ENCODE measurements at regions not wholly inside any gene's neighbourhood (a gene's known extent, or its start where the extent isn't known, plus 50 kb on each side); places are given as distances from the start of the nearest gene placed in this dataset.
A peak's percentile ranks its signal among the peaks of the same experiment; 100 is the strongest.

- Histone ChIP-seq H2BK120ac (replicated peaks; ENCODE audit: low read depth, low read length) (no peak overlapping the region), H3K9me3 (ENCODE audit: insufficient read depth in 2 of 2, low read depth in 1 of 2, low read length in 1 of 2) (no peaks in the 10 kb centered on the region), H3K27me3 (replicated peaks in 1 of 4; ENCODE audit: control insufficient read depth in 3 of 4, extremely low read depth in 1 of 4, insufficient read depth in 3 of 4, low read length in 3 of 4) (no peaks in the 10 kb centered on the region), H2BK12ac (ENCODE audit: low read depth, low read length) (no peak overlapping the region), H2AK5ac (ENCODE audit: low read depth, low read length) (no peak overlapping the region), H2BK20ac (ENCODE audit: low read length) (no peak overlapping the region), H4K20me1 (replicated peaks in 1 of 2; ENCODE audit: control insufficient read depth in 1 of 2, insufficient read depth in 2 of 2, low read length in 2 of 2) (peaks cover 0 to 1% of the 10 kb centered on the region in 2 experiments), H3K4me2 (ENCODE audit: insufficient read depth in 1 of 2, low read depth in 2 of 2, low read length in 2 of 2) (no peak overlapping the region), H2AFZ (ENCODE audit: low read length) (no peak overlapping the region), H3K79me2 (ENCODE audit: control insufficient read depth in 1 of 2, insufficient read depth in 2 of 2, low read length in 2 of 2) (peaks cover 0 to 3% of the 10 kb centered on the region in 2 experiments; a peak in 1 of 4 replicates), H3K4ac (replicated peaks; ENCODE audit: insufficient read length, low read depth, low read length) (no peak overlapping the region), H3K9ac (replicated peaks in 1 of 4; ENCODE audit: extremely low read depth in 1 of 4, low read depth in 3 of 4, low read length in 3 of 4) (no peak overlapping the region), H2BK15ac (ENCODE audit: low read length) (no peak overlapping the region), H4K8ac (ENCODE audit: extremely low read depth, insufficient read depth, low read length) (no peak overlapping the region), H4K5ac (ENCODE audit: insufficient read length, low read depth, low read length) (no peak overlapping the region), H3K79me1 (ENCODE audit: low read depth, low read length) (no peaks in the 10 kb centered on the region), H4K91ac (replicated peaks; ENCODE audit: insufficient read length, low read length) (no peak overlapping the region), H3K4me1 (replicated peaks in 1 of 4; ENCODE audit: control insufficient read depth in 3 of 4, insufficient read depth in 4 of 4, low read length in 3 of 4) (peaks cover 0 to 3% (median 0%) of the 10 kb centered on the region in 4 experiments; a peak in 1 of 7 replicates), H3K56ac (replicated peaks; ENCODE audit: insufficient read length, low read depth, low read length) (no peak overlapping the region), H3K23me2 (ENCODE audit: low read depth, low read length) (no peaks in the 10 kb centered on the region), H3K14ac (ENCODE audit: insufficient read length) (no peak overlapping the region), H3K18ac (ENCODE audit: extremely low read depth, low read length) (no peak overlapping the region), H3K4me3 (ENCODE audit: extremely low read depth in 1 of 4, insufficient read depth in 2 of 4, low read depth in 3 of 4, low read length in 4 of 4) (no peak overlapping the region), H3K27ac (ENCODE audit: low read depth, low read length) (no peak overlapping the region), H3K36me3 (ENCODE audit: control insufficient read depth in 2 of 4, insufficient read depth in 4 of 4, low read length in 3 of 4) (peaks cover 6 to 73% (median 33%) of the 10 kb centered on the region in 4 experiments), H2BK5ac (ENCODE audit: low read depth, low read length) (no peak overlapping the region), H3K23ac (ENCODE audit: insufficient read length) (no peak overlapping the region)
- FAIRE-seq, result no peak
- WGBS, 2 experiments (ENCODE audit: extremely low coverage in 1 of 2, insufficient coverage in 1 of 2, insufficient read length in 1 of 2, insufficient replicate concordance in 2 of 2, low coverage in 1 of 2, low lambda C conversion rate in 2 of 2, missing lambda C conversion rate in 1 of 2), result 69% methylated on average over 4 of the region's 4 CpGs; no CpG with 5 or more reads in 1 of the 2 experiments
- CTCF ChIA-PET (ENCODE audit: partially characterized antibody), result no interaction called here
- POLR2A ChIA-PET (ENCODE audit: partially characterized antibody), result no interaction called here
- TF ChIP-seq CHD1 (IDR thresholded peaks at IDR 0.05; ENCODE audit: low read depth, low read length) (no peak), TEAD4 (IDR thresholded peaks at IDR 0.05; ENCODE audit: low read depth, low read length) (no peak), ATF3 (IDR thresholded peaks at IDR 0.05; ENCODE audit: insufficient read depth, low read depth, low read length) (no peak), CBX8 (IDR thresholded peaks at IDR 0.05; ENCODE audit: borderline replicate concordance, low read depth, low read length) (no peak)
- peak in 1 of 2 experiments; percentile 3 for DNase-seq (ENCODE audit: low read depth in 1 of 2, low spot score in 2 of 2)
Observed at GRCh38 chrX:2618516-2618915, 72.6 kb upstream of the CD99 start.
